Glutamatergic neuron (in vitro differentiated cells): ENCODE measurements at regions not wholly inside any gene's neighbourhood (a gene's known extent, or its start where the extent isn't known, plus 50 kb on each side); places are given as distances from the start of the nearest gene placed in this dataset.

Experiments used
- DNase-seq: peaks from one replicate; pipeline ENCODE4 v3.0.0; 2022
- H3K27ac Mint-ChIP-seq: one replicate; pipeline ENCODE4 v1.8.0; 2020; ENCODE audit warnings: mild to moderate bottlenecking, mixed read lengths, inconsistent platforms; ENCODE audit not compliant: unreplicated experiment
- H3K27me3 Mint-ChIP-seq: one replicate; pipeline ENCODE4 v1.8.0; 2020; ENCODE audit warnings: mild to moderate bottlenecking, moderate library complexity, mixed read lengths, inconsistent platforms; ENCODE audit not compliant: unreplicated experiment
- H3K36me3 Mint-ChIP-seq: one replicate; pipeline ENCODE4 v1.8.0; 2020; ENCODE audit warnings: mild to moderate bottlenecking, mixed read lengths, inconsistent platforms; ENCODE audit not compliant: unreplicated experiment
- H3K4me1 Mint-ChIP-seq: one replicate; pipeline ENCODE4 v1.8.0; 2020; ENCODE audit warnings: mild to moderate bottlenecking, low read depth, mixed read lengths, inconsistent platforms; ENCODE audit not compliant: unreplicated experiment
- H3K4me3 Mint-ChIP-seq: one replicate; pipeline ENCODE4 v1.8.0; 2020; ENCODE audit warnings: mild to moderate bottlenecking, mixed read lengths, inconsistent platforms; ENCODE audit not compliant: unreplicated experiment
- H3K9me3 Mint-ChIP-seq: one replicate; pipeline ENCODE4 v1.8.0; 2020; ENCODE audit warnings: mild to moderate bottlenecking, moderate library complexity, mixed read lengths, inconsistent platforms; ENCODE audit not compliant: unreplicated experiment
- CTCF ChIP-seq: fragments of 200-600 bp; sonication (generic); IDR thresholded peaks from one replicate; pipeline ENCODE4 v1.5.0; 2021; ENCODE audit not compliant: partially characterized antibody, unreplicated experiment

DNA sequence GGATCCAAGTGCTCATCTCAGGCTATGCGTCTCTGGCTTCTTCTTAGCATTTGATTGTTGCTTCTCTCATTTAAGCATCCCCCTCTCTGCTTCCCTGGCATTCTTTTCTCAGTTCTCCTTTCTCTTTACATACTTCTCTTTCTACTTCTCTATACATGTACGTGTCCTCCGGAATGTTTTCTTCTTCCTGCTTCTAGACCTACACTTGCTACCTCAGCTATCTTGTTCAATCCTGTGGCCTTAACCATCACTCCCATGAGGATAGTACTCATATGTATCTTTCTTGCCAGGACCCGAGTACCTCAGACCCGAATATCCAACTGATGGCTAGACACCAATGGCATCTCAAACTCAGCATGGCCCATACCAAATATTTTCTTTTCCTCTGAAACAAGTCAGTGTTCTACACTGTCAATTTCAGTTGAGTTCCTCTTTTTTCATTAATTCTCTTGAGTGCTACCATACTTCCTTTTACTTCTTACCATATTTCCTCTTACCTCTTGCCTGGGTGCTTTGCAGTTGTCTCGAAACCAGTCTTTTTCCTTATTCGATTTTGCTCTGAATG is 115.1 kb upstream of the SLC38A2 start:
- Mint-ChIP-seq H3K27me3 (no peaks in the 10 kb centered on the region), H3K27ac (no peak overlapping the region)

GRCh38 chr12:46486588-46486987 is 114.0 kb upstream of the SLC38A2 start:
- TF ChIP-seq CTCF: no peak
- H3K9me3 Mint-ChIP-seq: no peaks in the 10 kb centered on the region
- H3K27me3 Mint-ChIP-seq: no peaks in the 10 kb centered on the region
- no peaks in the 10 kb centered on the region for H3K4me1 Mint-ChIP-seq
- no peak overlapping the region for H3K27ac Mint-ChIP-seq
- H3K36me3 Mint-ChIP-seq: no peaks in the 10 kb centered on the region
- H3K4me3 Mint-ChIP-seq: no peak overlapping the region
- no peak for DNase-seq

More for the DNA sequence above, 115.1 kb upstream of the SLC38A2 start:
- Mint-ChIP-seq H3K9me3 (no peaks in the 10 kb centered on the region), H3K4me1 (no peaks in the 10 kb centered on the region), H3K36me3 (no peaks in the 10 kb centered on the region), H3K4me3 (no peak overlapping the region)
- no peak for TF ChIP-seq CTCF
- no peak for DNase-seq

- no peak for TF ChIP-seq CTCF
- H3K4me3 Mint-ChIP-seq: no peak overlapping the region
- no peaks in the 10 kb centered on the region for H3K36me3 Mint-ChIP-seq
- H3K27me3 Mint-ChIP-seq: no peaks in the 10 kb centered on the region
- no peak overlapping the region for H3K27ac Mint-ChIP-seq
- no peak for DNase-seq
- no peaks in the 10 kb centered on the region for H3K9me3 Mint-ChIP-seq
- H3K4me1 Mint-ChIP-seq: no peaks in the 10 kb centered on the region
These were observed 113.3 kb upstream of the SLC38A2 start for GRCh38 chr12:46485853-46486252.

DNA sequence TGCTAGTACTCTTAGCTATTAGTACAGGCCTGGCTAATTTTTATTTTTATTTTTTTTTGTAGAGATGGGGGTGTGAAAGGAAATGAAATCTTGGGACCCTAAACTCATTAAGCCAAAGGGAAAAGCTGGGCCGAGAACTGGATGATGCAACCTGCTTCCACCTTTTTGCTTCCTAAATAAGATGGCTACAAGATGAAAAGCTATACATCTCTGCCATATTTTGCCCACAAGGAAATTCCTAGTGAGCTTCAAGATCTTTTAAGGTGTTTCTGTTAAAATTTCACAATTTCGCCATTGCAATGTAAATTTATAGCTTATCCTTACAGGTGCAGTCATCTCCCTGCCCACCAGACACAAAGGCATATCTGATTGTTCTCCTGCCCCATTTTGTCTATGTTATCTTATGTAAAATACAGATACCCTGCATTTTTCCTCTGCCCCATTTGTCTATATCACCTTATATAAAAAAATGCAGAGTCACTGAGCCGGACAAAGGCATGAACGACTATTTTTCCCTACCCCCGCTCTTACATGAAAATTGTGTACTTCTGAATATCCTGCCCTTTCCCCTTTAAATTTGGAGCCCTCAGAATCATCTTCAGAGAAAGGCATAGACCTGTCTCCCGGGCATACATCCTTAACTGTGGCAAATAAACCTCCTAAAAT is 112.0 kb upstream of the SLC38A2 start:
- no peaks in the 10 kb centered on the region for H3K27me3 Mint-ChIP-seq
- no peak for DNase-seq
- H3K4me1 Mint-ChIP-seq: no peaks in the 10 kb centered on the region
- H3K4me3 Mint-ChIP-seq: no peak overlapping the region
- H3K27ac Mint-ChIP-seq: no peak overlapping the region
- H3K36me3 Mint-ChIP-seq: no peaks in the 10 kb centered on the region
- no peak for TF ChIP-seq CTCF
- peaks cover 1% of the 10 kb centered on the region for H3K9me3 Mint-ChIP-seq

DNA sequence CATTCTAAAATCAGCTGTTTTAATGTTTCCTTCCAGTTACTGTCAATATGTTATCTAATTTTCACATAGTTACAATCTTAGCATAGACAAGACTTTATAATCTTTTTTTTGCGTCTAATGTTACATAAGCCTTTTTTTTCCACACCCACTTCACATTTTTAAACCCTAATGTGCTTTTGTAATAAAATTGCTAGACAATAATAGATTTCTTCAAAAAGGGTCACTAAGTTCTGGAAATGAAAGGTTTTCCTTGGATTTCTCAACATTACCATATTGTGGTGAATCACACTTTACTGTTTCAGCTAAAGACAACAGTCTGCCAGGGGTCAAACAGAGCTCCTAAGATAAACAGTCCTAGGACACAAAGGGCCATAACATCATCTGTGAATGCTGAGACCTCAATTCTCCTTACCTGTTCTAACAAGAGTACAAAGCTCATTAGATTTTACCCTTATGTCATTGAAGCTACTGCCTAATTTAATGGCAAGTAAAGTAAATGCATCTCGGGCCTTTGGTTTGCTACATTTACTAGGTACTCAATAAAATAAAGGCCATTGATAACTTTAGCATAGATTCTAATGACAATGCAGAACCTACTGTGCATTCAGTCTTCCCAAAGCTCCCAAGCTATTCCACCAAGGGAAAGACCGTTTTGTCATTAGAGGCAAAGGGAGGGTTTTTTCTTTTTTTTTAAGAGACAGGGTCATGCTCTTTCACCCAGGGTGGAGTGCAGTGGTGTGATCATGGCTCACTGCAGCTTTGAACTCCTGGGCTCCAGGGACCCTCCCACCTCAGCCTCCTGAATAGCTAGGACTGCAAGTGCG is 111.2 kb upstream of the SLC38A2 start:
- H3K27ac Mint-ChIP-seq: no peak overlapping the region
- TF ChIP-seq CTCF: no peak
- H3K27me3 Mint-ChIP-seq: no peaks in the 10 kb centered on the region
- H3K4me3 Mint-ChIP-seq: no peak overlapping the region
- H3K9me3 Mint-ChIP-seq: peaks cover 2% of the 10 kb centered on the region
- H3K36me3 Mint-ChIP-seq: no peaks in the 10 kb centered on the region
- no peak for DNase-seq
- H3K4me1 Mint-ChIP-seq: no peaks in the 10 kb centered on the region
